CD4-positive, alpha-beta T cell treated with Interleukin-6 at 100 ng/mL for 8 hours (primary cell): ENCODE measurements at regions not wholly inside any gene's neighbourhood (a gene's known extent, or its start where the extent isn't known, plus 50 kb on each side); places are given as distances from the start of the nearest gene placed in this dataset.

Experiments
- DNase-seq: peaks from one replicate; pipeline ENCODE4 v3.0.0-alpha.2; 2020; ENCODE audit warnings: mixed read lengths, low spot score

- DNase-seq = no peak
Observed at GRCh38 chr2:16412321-16413030, 253.2 kb downstream of the CYRIA start.

GRCh38 chr2:16411788-16412187, 253.8 kb downstream of the CYRIA start:
- DNase-seq = no peak

GRCh38 chr2:16409849-16410248, 255.8 kb downstream of the CYRIA start:
- no peak for DNase-seq

GRCh38 chr2:16409006-16409390, 256.6 kb downstream of the CYRIA start:
- DNase-seq = no peak

GRCh38 chr2:16408331-16409005, 257.2 kb downstream of the CYRIA start:
- no peak for DNase-seq

GRCh38 chr2:16407358-16407757, 258.3 kb downstream of the CYRIA start:
- no peak for DNase-seq

- DNase-seq = no peak
Observed at GRCh38 chr2:16406496-16407289, 258.9 kb downstream of the CYRIA start.

GRCh38 chr2:16405551-16405950, 260.1 kb downstream of the CYRIA start:
- no peak for DNase-seq

- no peak for DNase-seq
Observed at GRCh38 chr2:16404551-16405300, 260.9 kb downstream of the CYRIA start.

- DNase-seq = no peak
Observed at GRCh38 chr2:16404146-16404545, 261.5 kb downstream of the CYRIA start.

GRCh38 chr2:16402891-16403290, 262.7 kb downstream of the CYRIA start:
- DNase-seq = no peak

GRCh38 chr2:16401761-16402300, 263.8 kb downstream of the CYRIA start:
- no peak for DNase-seq

- DNase-seq = no peak
Observed at GRCh38 chr2:16400127-16400623, 265.5 kb downstream of the CYRIA start.

GRCh38 chr2:16398486-16399043, 267.1 kb downstream of the CYRIA start:
- no peak for DNase-seq

- DNase-seq = no peak
Observed at GRCh38 chr2:16397681-16398475, 267.8 kb downstream of the CYRIA start.

GRCh38 chr2:16396986-16397385, 268.6 kb downstream of the CYRIA start:
- no peak for DNase-seq

- no peak for DNase-seq
Observed at GRCh38 chr2:16396171-16396570, 269.5 kb downstream of the CYRIA start.

GRCh38 chr2:16395601-16396000, 270.0 kb downstream of the CYRIA start:
- no peak for DNase-seq

GRCh38 chr2:16394986-16395550, 270.6 kb downstream of the CYRIA start:
- no peak for DNase-seq
